ENCODE measurements at regions not wholly inside any gene's neighbourhood (a gene's known extent, or its start where the extent isn't known, plus 50 kb on each side); places are given as distances from the start of the nearest gene placed in this dataset.

DNA sequence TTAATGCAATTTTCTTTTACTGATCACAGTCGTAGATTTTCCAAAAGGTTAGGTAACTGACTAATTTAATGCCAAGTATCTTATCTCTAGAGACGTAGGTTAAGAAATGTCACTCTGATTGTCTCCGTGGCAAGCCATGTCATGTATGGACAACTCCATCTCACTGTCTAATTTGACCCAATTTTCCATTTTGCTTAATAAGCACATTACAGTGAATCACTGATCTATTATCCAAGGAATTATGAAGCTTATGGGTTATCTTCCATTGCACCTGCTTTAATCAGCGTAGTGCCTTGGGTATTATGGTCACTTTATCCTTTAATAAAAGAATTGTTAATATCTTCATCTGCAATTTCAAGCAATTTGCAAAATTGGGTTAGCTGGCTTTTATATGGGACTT lies 557.4 kb upstream of the ROBO2 start:
- Histone ChIP-seq H3K27ac (replicated peaks) (no peak overlapping the region), H3K27me3 (ENCODE audit: insufficient read depth, poor library complexity, severe bottlenecking) (no peaks in the 10 kb centered on the region), H3K4me3 (replicated peaks; ENCODE audit: insufficient read depth, low read length) (no peak overlapping the region)
- no peak for TF ChIP-seq SPI1 (IDR thresholded peaks at IDR 0.05; ENCODE audit: borderline replicate concordance, low read depth)
- TF ChIP-seq, protein P1, sequence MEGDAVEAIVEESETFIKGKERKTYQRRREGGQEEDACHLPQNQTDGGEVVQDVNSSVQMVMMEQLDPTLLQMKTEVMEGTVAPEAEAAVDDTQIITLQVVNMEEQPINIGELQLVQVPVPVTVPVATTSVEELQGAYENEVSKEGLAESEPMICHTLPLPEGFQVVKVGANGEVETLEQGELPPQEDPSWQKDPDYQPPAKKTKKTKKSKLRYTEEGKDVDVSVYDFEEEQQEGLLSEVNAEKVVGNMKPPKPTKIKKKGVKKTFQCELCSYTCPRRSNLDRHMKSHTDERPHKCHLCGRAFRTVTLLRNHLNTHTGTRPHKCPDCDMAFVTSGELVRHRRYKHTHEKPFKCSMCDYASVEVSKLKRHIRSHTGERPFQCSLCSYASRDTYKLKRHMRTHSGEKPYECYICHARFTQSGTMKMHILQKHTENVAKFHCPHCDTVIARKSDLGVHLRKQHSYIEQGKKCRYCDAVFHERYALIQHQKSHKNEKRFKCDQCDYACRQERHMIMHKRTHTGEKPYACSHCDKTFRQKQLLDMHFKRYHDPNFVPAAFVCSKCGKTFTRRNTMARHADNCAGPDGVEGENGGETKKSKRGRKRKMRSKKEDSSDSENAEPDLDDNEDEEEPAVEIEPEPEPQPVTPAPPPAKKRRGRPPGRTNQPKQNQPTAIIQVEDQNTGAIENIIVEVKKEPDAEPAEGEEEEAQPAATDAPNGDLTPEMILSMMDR (IDR thresholded peaks at IDR 0.05; ENCODE audit: insufficient read depth, low read length), result no peak
- TF ChIP-seq, protein P2, sequence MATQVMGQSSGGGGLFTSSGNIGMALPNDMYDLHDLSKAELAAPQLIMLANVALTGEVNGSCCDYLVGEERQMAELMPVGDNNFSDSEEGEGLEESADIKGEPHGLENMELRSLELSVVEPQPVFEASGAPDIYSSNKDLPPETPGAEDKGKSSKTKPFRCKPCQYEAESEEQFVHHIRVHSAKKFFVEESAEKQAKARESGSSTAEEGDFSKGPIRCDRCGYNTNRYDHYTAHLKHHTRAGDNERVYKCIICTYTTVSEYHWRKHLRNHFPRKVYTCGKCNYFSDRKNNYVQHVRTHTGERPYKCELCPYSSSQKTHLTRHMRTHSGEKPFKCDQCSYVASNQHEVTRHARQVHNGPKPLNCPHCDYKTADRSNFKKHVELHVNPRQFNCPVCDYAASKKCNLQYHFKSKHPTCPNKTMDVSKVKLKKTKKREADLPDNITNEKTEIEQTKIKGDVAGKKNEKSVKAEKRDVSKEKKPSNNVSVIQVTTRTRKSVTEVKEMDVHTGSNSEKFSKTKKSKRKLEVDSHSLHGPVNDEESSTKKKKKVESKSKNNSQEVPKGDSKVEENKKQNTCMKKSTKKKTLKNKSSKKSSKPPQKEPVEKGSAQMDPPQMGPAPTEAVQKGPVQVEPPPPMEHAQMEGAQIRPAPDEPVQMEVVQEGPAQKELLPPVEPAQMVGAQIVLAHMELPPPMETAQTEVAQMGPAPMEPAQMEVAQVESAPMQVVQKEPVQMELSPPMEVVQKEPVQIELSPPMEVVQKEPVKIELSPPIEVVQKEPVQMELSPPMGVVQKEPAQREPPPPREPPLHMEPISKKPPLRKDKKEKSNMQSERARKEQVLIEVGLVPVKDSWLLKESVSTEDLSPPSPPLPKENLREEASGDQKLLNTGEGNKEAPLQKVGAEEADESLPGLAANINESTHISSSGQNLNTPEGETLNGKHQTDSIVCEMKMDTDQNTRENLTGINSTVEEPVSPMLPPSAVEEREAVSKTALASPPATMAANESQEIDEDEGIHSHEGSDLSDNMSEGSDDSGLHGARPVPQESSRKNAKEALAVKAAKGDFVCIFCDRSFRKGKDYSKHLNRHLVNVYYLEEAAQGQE (IDR thresholded peaks at IDR 0.05; ENCODE audit: insufficient replicate concordance, low read depth), result no peak
- TF ChIP-seq POLR2AphosphoS5 (IDR thresholded peaks at IDR 0.05; ENCODE audit: low read depth), result no peak
- TF ChIP-seq GABPA (IDR thresholded peaks at IDR 0.05; ENCODE audit: low read depth), result no peak
- DNase-seq (ENCODE audit: low read depth in 1 of 2, low spot score in 1 of 2), result no peak

DNA sequence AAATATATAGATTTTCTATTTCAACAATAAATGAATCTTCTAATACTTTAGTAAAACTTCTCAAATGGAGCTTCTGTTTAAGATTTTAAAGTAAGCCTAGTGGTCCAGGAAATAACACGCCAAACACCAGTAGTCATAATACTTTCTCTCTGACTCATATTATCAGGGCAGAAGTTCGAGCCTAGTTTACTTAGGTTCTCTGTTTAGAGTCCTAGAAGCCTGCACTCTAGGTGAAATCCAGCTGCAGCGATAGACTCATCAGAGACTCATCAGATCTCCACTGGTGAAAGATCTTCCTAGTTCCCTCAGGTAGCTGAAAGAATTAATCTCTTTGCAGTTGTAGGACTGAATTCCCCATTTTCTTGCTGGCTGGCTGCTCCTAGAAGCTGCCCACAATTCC lies 552.5 kb upstream of the ROBO2 start:
- no peak overlapping the region for H3K4me3 ChIP-seq (replicated peaks; ENCODE audit: insufficient read depth, low read length)
- TF ChIP-seq, protein P2 (IDR thresholded peaks at IDR 0.05; ENCODE audit: insufficient replicate concordance, low read depth), result no peak
- no peak for TF ChIP-seq GABPA (IDR thresholded peaks at IDR 0.05; ENCODE audit: low read depth)
- no peak for TF ChIP-seq SPI1 (IDR thresholded peaks at IDR 0.05; ENCODE audit: borderline replicate concordance, low read depth)
- TF ChIP-seq, protein P1 (IDR thresholded peaks at IDR 0.05; ENCODE audit: insufficient read depth, low read length), result no peak
- TF ChIP-seq POLR2AphosphoS5 (IDR thresholded peaks at IDR 0.05; ENCODE audit: low read depth), result no peak
- no peak overlapping the region for H3K27ac ChIP-seq (replicated peaks)
- no peaks in the 10 kb centered on the region for H3K27me3 ChIP-seq (ENCODE audit: insufficient read depth, poor library complexity, severe bottlenecking)
- no peak for DNase-seq (ENCODE audit: low read depth in 1 of 2, low spot score in 1 of 2)

DNA sequence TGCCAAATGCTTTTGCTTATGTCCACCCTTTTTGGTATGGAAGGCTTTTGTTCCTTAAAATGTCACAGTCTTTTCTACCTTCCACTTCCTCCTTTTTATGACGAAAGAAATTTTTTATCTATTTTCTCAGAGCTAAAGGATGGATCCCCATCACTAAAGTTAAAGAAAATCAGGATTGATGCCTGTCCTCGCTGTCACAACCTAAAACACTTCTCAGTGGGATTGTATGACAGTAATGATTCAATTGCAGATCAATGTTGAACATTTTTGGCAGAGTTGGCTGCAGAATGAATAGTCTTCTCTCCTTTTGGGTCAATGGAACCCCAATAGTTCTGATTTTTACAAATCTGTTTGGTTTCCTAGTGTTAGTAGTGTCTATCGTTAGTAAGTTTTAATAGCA lies 549.8 kb upstream of the ROBO2 start:
- TF ChIP-seq, protein P2 (IDR thresholded peaks at IDR 0.05; ENCODE audit: insufficient replicate concordance, low read depth), result no peak
- TF ChIP-seq, protein P1 (IDR thresholded peaks at IDR 0.05; ENCODE audit: insufficient read depth, low read length), result no peak
- TF ChIP-seq POLR2AphosphoS5 (IDR thresholded peaks at IDR 0.05; ENCODE audit: low read depth) (no peak), SPI1 (IDR thresholded peaks at IDR 0.05; ENCODE audit: borderline replicate concordance, low read depth) (peak; percentile 46; the same call in 1 of the 2 replicates), GABPA (IDR thresholded peaks at IDR 0.05; ENCODE audit: low read depth) (no peak)
- no peak overlapping the region for H3K4me3 ChIP-seq (replicated peaks; ENCODE audit: insufficient read depth, low read length)
- no peak overlapping the region for H3K27ac ChIP-seq (replicated peaks)
- no peak for DNase-seq (ENCODE audit: low read depth in 1 of 2, low spot score in 1 of 2)
- no peaks in the 10 kb centered on the region for H3K27me3 ChIP-seq (ENCODE audit: insufficient read depth, poor library complexity, severe bottlenecking)

All from HL-60 (cell line).